Loucy (cell line): ENCODE measurements at regions not wholly inside any gene's neighbourhood (a gene's known extent, or its start where the extent isn't known, plus 50 kb on each side); places are given as distances from the start of the nearest gene placed in this dataset.

Experiments
- EZH2phosphoT487 ChIP-seq: fragments of 200-600 bp; IDR thresholded peaks from 2 replicates; pipeline ENCODE4 v1.6.1; 2018; ENCODE audit warnings: antibody characterized with exemption, mild to moderate bottlenecking, moderate library complexity, borderline replicate concordance
- TF ChIP-seq, protein P1 (sequence below): fragments of 200-600 bp; sonication (generic); conservative IDR thresholded peaks from 2 replicates; pipeline ENCODE4 v1.5.1; 2014; ENCODE audit warnings: mild to moderate bottlenecking, antibody characterized with exemption, low read length

DNA sequence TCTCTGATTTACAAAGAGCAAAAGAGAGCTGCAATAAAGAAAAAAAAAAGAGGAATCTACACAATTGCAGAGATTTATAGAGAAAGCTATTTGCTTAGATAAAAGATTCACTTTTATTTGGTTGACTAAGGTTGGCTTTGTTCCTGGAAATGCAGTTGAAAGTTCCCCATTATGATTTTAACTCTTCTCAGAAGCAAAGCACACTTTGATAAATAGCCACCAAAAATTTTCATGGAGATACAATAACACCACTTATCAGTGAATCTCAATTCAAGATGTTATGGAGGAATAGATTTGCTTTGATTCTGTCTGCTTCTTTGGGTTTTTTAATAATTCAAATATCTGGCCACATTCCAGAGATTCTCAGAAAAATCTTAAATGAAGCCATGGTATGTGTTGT, 88.5 kb upstream of the ANO3 start:
- TF ChIP-seq, protein P1, sequence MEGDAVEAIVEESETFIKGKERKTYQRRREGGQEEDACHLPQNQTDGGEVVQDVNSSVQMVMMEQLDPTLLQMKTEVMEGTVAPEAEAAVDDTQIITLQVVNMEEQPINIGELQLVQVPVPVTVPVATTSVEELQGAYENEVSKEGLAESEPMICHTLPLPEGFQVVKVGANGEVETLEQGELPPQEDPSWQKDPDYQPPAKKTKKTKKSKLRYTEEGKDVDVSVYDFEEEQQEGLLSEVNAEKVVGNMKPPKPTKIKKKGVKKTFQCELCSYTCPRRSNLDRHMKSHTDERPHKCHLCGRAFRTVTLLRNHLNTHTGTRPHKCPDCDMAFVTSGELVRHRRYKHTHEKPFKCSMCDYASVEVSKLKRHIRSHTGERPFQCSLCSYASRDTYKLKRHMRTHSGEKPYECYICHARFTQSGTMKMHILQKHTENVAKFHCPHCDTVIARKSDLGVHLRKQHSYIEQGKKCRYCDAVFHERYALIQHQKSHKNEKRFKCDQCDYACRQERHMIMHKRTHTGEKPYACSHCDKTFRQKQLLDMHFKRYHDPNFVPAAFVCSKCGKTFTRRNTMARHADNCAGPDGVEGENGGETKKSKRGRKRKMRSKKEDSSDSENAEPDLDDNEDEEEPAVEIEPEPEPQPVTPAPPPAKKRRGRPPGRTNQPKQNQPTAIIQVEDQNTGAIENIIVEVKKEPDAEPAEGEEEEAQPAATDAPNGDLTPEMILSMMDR = no peak
- no peak for TF ChIP-seq EZH2phosphoT487
